ENCODE measurements at regions not wholly inside any gene's neighbourhood (a gene's known extent, or its start where the extent isn't known, plus 50 kb on each side); places are given as distances from the start of the nearest gene placed in this dataset.

DNA sequence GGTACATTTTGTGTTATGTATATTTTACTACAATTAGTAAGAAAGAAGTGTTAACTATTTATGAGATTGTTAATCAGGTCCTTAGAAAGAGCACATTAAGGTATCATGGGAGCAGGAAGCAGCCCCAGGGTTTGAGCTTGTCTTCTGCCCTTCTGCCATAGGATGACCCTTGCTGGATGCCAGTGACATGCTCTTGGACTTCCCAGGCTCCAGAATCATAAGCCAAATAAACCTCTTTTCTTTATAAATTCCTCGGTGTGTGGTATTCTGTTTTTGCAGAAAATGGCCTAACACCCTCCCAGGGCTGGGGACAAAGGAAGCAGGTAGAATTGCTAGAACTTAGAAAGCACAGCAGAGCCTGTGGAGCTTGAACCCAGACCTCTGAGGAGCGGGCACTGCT, 164.7 kb downstream of the VRK1 start:
- TF ChIP-seq, protein P1, sequence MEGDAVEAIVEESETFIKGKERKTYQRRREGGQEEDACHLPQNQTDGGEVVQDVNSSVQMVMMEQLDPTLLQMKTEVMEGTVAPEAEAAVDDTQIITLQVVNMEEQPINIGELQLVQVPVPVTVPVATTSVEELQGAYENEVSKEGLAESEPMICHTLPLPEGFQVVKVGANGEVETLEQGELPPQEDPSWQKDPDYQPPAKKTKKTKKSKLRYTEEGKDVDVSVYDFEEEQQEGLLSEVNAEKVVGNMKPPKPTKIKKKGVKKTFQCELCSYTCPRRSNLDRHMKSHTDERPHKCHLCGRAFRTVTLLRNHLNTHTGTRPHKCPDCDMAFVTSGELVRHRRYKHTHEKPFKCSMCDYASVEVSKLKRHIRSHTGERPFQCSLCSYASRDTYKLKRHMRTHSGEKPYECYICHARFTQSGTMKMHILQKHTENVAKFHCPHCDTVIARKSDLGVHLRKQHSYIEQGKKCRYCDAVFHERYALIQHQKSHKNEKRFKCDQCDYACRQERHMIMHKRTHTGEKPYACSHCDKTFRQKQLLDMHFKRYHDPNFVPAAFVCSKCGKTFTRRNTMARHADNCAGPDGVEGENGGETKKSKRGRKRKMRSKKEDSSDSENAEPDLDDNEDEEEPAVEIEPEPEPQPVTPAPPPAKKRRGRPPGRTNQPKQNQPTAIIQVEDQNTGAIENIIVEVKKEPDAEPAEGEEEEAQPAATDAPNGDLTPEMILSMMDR (conservative IDR thresholded peaks at IDR 0.05): no peak
- TF ChIP-seq ZFX (IDR thresholded peaks at IDR 0.05): no peak
